ENCODE measurements at regions not wholly inside any gene's neighbourhood (a gene's known extent, or its start where the extent isn't known, plus 50 kb on each side); places are given as distances from the start of the nearest gene placed in this dataset.

DNA sequence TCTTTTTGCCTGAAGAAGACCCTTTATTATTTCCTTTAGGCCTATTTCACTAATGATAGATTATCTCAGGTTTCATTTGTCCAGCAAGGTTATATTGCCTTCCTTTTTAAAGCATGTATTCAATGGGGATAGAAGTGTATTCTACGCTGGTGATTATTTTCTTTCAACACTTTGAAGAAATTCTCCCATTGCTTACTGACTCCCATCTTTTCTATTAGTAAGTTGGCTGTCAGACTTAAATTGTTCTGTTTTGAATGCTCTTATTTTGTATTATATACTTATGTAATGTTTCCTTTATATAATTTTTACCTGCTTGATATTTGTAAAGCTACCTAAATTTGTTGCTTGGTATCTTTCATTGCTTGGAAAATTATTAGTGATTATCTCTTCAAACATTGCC lies 445.1 kb upstream of the RASGRP1 start:
- Histone ChIP-seq H3K36me3 (ENCODE audit: control insufficient read depth in 2 of 4, insufficient read depth in 4 of 4, low read length in 3 of 4) (no peaks in the 10 kb centered on the region; a peak in 1 of 8 replicates), H2BK15ac (ENCODE audit: low read length) (no peak overlapping the region), H3K18ac (ENCODE audit: extremely low read depth, low read length) (no peak overlapping the region), H3K4ac (replicated peaks; ENCODE audit: insufficient read length, low read depth, low read length) (no peak overlapping the region), H2AFZ (ENCODE audit: low read length) (no peak overlapping the region), H3K27ac (ENCODE audit: low read depth, low read length) (no peak overlapping the region), H3K9me3 (ENCODE audit: insufficient read depth in 2 of 2, low read depth in 1 of 2, low read length in 1 of 2) (peaks cover 26 to 30% of the 10 kb centered on the region in 2 experiments), H2AK5ac (ENCODE audit: low read depth, low read length) (no peak overlapping the region), H2BK120ac (replicated peaks; ENCODE audit: low read depth, low read length) (no peak overlapping the region), H3K4me2 (ENCODE audit: insufficient read depth in 1 of 2, low read depth in 2 of 2, low read length in 2 of 2) (no peak overlapping the region), H3K56ac (replicated peaks; ENCODE audit: insufficient read length, low read depth, low read length) (no peak overlapping the region), H3K4me1 (replicated peaks in 1 of 4; ENCODE audit: control insufficient read depth in 3 of 4, insufficient read depth in 4 of 4, low read length in 3 of 4) (no peaks in the 10 kb centered on the region), H2BK5ac (ENCODE audit: low read depth, low read length) (no peak overlapping the region), H3K23me2 (ENCODE audit: low read depth, low read length) (no peaks in the 10 kb centered on the region), H3K9ac (replicated peaks in 1 of 4; ENCODE audit: extremely low read depth in 1 of 4, low read depth in 3 of 4, low read length in 3 of 4) (no peak overlapping the region), H4K8ac (ENCODE audit: extremely low read depth, insufficient read depth, low read length) (no peak overlapping the region), H3K4me3 (ENCODE audit: extremely low read depth in 1 of 4, insufficient read depth in 2 of 4, low read depth in 3 of 4, low read length in 4 of 4) (no peak overlapping the region), H4K5ac (ENCODE audit: insufficient read length, low read depth, low read length) (no peak overlapping the region), H3K23ac (ENCODE audit: insufficient read length) (no peak overlapping the region), H3K27me3 (replicated peaks in 1 of 4; ENCODE audit: control insufficient read depth in 3 of 4, extremely low read depth in 1 of 4, insufficient read depth in 3 of 4, low read length in 3 of 4) (no peaks in the 10 kb centered on the region), H3K79me1 (ENCODE audit: low read depth, low read length) (no peaks in the 10 kb centered on the region), H3K79me2 (ENCODE audit: control insufficient read depth in 1 of 2, insufficient read depth in 2 of 2, low read length in 2 of 2) (no peaks in the 10 kb centered on the region), H3K14ac (ENCODE audit: insufficient read length) (no peak overlapping the region), H4K20me1 (replicated peaks in 1 of 2; ENCODE audit: control insufficient read depth in 1 of 2, insufficient read depth in 2 of 2, low read length in 2 of 2) (no peaks in the 10 kb centered on the region), H2BK20ac (ENCODE audit: low read length) (no peak overlapping the region), H4K91ac (replicated peaks; ENCODE audit: insufficient read length, low read length) (no peak overlapping the region), H2BK12ac (ENCODE audit: low read depth, low read length) (no peak overlapping the region)
- DNase-seq (ENCODE audit: low read depth in 1 of 2, low spot score in 2 of 2) (no peak), FAIRE-seq (no peak)
- ChIA-PET POLR2A (ENCODE audit: partially characterized antibody) (no interaction called here), CTCF (ENCODE audit: partially characterized antibody) (interaction anchor here (0.6 kb wide), 1 partner anchor 306 kb away, joined by 3 read pairs; no protein-coding TSS in a partner anchor)
- no peak for TF ChIP-seq TBP (IDR thresholded peaks at IDR 0.05; ENCODE audit: low read depth, low read length)
- TF ChIP-seq USF2 (IDR thresholded peaks at IDR 0.05; ENCODE audit: low read length), result no peak
- TF ChIP-seq EP300 (IDR thresholded peaks at IDR 0.05; ENCODE audit: borderline replicate concordance in 1 of 2, low read depth in 2 of 2, low read length in 2 of 2), result no peak
- TF ChIP-seq POU5F1 (IDR thresholded peaks at IDR 0.05; ENCODE audit: low read depth, low read length), result no peak
- TF ChIP-seq KDM1A (IDR thresholded peaks at IDR 0.05; ENCODE audit: borderline replicate concordance, low read length), result no peak
- TF ChIP-seq SRF (IDR thresholded peaks at IDR 0.05; ENCODE audit: low read depth, low read length), result no peak
- no peak for TF ChIP-seq PHF8 (conservative IDR thresholded peaks at IDR 0.05; ENCODE audit: low read depth, low read length)
- no peak for TF ChIP-seq YY1 (IDR thresholded peaks at IDR 0.05; ENCODE audit: low read depth, low read length)
- TF ChIP-seq SP4 (IDR thresholded peaks at IDR 0.05; ENCODE audit: low read length), result no peak
- no peak for TF ChIP-seq NRF1 (IDR thresholded peaks at IDR 0.05; ENCODE audit: low read depth, low read length)
- TF ChIP-seq BRCA1 (IDR thresholded peaks at IDR 0.05; ENCODE audit: low read depth, low read length), result no peak
- no peak for TF ChIP-seq RFX5 (IDR thresholded peaks at IDR 0.05; ENCODE audit: borderline replicate concordance, low read depth, low read length)
- 81% methylated on average over 1 of the region's 1 CpG; no CpG with 5 or more reads in 1 of the 2 experiments for WGBS, 2 experiments (ENCODE audit: extremely low coverage in 1 of 2, insufficient coverage in 1 of 2, insufficient read length in 1 of 2, insufficient replicate concordance in 2 of 2, low coverage in 1 of 2, low lambda C conversion rate in 2 of 2, missing lambda C conversion rate in 1 of 2)
